SK-N-SH (cell line): ENCODE measurements at regions not wholly inside any gene's neighbourhood (a gene's known extent, or its start where the extent isn't known, plus 50 kb on each side); places are given as distances from the start of the nearest gene placed in this dataset.

Experiments used
- CTCF ChIP-seq: fragments of 200-600 bp; sonication (generic); IDR thresholded peaks from 2 replicates; pipeline ENCODE4 v1.6.1; 2017; ENCODE audit warnings: antibody characterized with exemption, mild to moderate bottlenecking, moderate library complexity
- EZH2phosphoT487 ChIP-seq: fragments of 200-600 bp; sonication (generic); IDR thresholded peaks from 2 replicates; pipeline ENCODE4 v1.6.1; 2017; ENCODE audit warnings: low read depth, mixed run types, mild to moderate bottlenecking, antibody characterized with exemption, moderate library complexity, borderline replicate concordance
- POLR2AphosphoS5 ChIP-seq: IDR thresholded peaks from 2 replicates; pipeline ENCODE4 v1.6.1; 2012; ENCODE audit warnings: low read depth, low read length
- RCOR1 ChIP-seq: fragments of 150-350 bp; IDR thresholded peaks from 2 replicates; pipeline ENCODE4 v1.6.1; 2017; ENCODE audit warnings: antibody characterized with exemption, low read length
- SMC3 ChIP-seq: IDR thresholded peaks from 2 replicates; pipeline ENCODE4 v1.6.1; 2012; ENCODE audit warnings: low read depth, low read length, improper control_type of control experiment
- TAF1 ChIP-seq: IDR thresholded peaks from 2 replicates; pipeline ENCODE4 v1.6.1; 2012; ENCODE audit warnings: low read depth, mild to moderate bottlenecking, low read length, moderate library complexity, borderline replicate concordance
- USF2 ChIP-seq: fragments of 150-350 bp; IDR thresholded peaks from 2 replicates; pipeline ENCODE4 v1.6.1; 2017; ENCODE audit warnings: antibody characterized with exemption, low read length, low read depth, borderline replicate concordance
- ZBTB33 ChIP-seq: IDR thresholded peaks from 2 replicates; pipeline ENCODE4 v1.4.0; 2012; ENCODE audit warnings: low read depth, borderline replicate concordance

- TF ChIP-seq USF2 (no peak), ZBTB33 (no peak), POLR2AphosphoS5 (no peak), RCOR1 (no peak), SMC3 (no peak), TAF1 (no peak), CTCF (no peak), EZH2phosphoT487 (no peak)
Measured at GRCh38 chr22:27298332-27298731, 503.2 kb downstream of the MN1 start.
